ENCODE measurements at regions not wholly inside any gene's neighbourhood (a gene's known extent, or its start where the extent isn't known, plus 50 kb on each side); places are given as distances from the start of the nearest gene placed in this dataset.

- peaks cover 5% of the 10 kb centered on the region for H3K9me3 Mint-ChIP-seq (ENCODE audit: low read depth, unreplicated experiment)
- no TSS peak for BruUV-seq (replicated peaks)
Measured at GRCh38 chr3:118445036-118445435, 589.6 kb downstream of the IGSF11 start.

GRCh38 chr3:118447339-118447738, 587.3 kb downstream of the IGSF11 start:
- no TSS peak for BruUV-seq (replicated peaks)
- Mint-ChIP-seq H3K27ac (ENCODE audit: unreplicated experiment) (no peak overlapping the region), H3K36me3 (ENCODE audit: insufficient read depth, unreplicated experiment) (no peaks in the 10 kb centered on the region), H3K27me3 (ENCODE audit: unreplicated experiment) (no peaks in the 10 kb centered on the region), H3K4me3 (ENCODE audit: low read depth, unreplicated experiment) (no peak overlapping the region), H3K9me3 (ENCODE audit: low read depth, unreplicated experiment) (peaks cover 14% of the 10 kb centered on the region), H3K4me1 (ENCODE audit: low read depth, unreplicated experiment) (no peaks in the 10 kb centered on the region)
- CTCF ChIA-PET: no interaction called here
- intact Hi-C loops (cut with micrococcal nuclease; ENCODE audit: unreplicated experiment): no loop called here
- DNase-seq: no peak
- no peak for TF ChIP-seq CTCF (IDR thresholded peaks at IDR 0.05; ENCODE audit: unreplicated experiment)

More at GRCh38 chr3:118445036-118445435, 589.6 kb downstream of the IGSF11 start:
- CTCF ChIA-PET: no interaction called here
- intact Hi-C loops (cut with micrococcal nuclease; ENCODE audit: unreplicated experiment): no loop called here
- no peak overlapping the region for H3K27ac Mint-ChIP-seq (ENCODE audit: unreplicated experiment)
- no peak for DNase-seq
- H3K4me3 Mint-ChIP-seq (ENCODE audit: low read depth, unreplicated experiment): no peak overlapping the region
- no peaks in the 10 kb centered on the region for H3K4me1 Mint-ChIP-seq (ENCODE audit: low read depth, unreplicated experiment)
- no peaks in the 10 kb centered on the region for H3K27me3 Mint-ChIP-seq (ENCODE audit: unreplicated experiment)
- no peak for TF ChIP-seq CTCF (IDR thresholded peaks at IDR 0.05; ENCODE audit: unreplicated experiment)
- no peaks in the 10 kb centered on the region for H3K36me3 Mint-ChIP-seq (ENCODE audit: insufficient read depth, unreplicated experiment)

- no TSS peak for BruUV-seq (replicated peaks)
- no peaks in the 10 kb centered on the region for H3K36me3 Mint-ChIP-seq (ENCODE audit: insufficient read depth, unreplicated experiment)
- intact Hi-C loops (cut with micrococcal nuclease; ENCODE audit: unreplicated experiment): no loop called here
- CTCF ChIA-PET: no interaction called here
- no peak for TF ChIP-seq CTCF (IDR thresholded peaks at IDR 0.05; ENCODE audit: unreplicated experiment)
- H3K4me1 Mint-ChIP-seq (ENCODE audit: low read depth, unreplicated experiment): no peaks in the 10 kb centered on the region
- H3K4me3 Mint-ChIP-seq (ENCODE audit: low read depth, unreplicated experiment): no peak overlapping the region
- no peaks in the 10 kb centered on the region for H3K27me3 Mint-ChIP-seq (ENCODE audit: unreplicated experiment)
- H3K9me3 Mint-ChIP-seq (ENCODE audit: low read depth, unreplicated experiment): peaks cover 6% of the 10 kb centered on the region
- no peak for DNase-seq
- H3K27ac Mint-ChIP-seq (ENCODE audit: unreplicated experiment): no peak overlapping the region
Measured at GRCh38 chr3:118466795-118467330, 567.8 kb downstream of the IGSF11 start.

- TF ChIP-seq CTCF (IDR thresholded peaks at IDR 0.05; ENCODE audit: unreplicated experiment): no peak
- intact Hi-C loops (cut with micrococcal nuclease; ENCODE audit: unreplicated experiment): no loop called here
- CTCF ChIA-PET: no interaction called here
- Mint-ChIP-seq H3K27ac (ENCODE audit: unreplicated experiment) (no peak overlapping the region), H3K36me3 (ENCODE audit: insufficient read depth, unreplicated experiment) (no peaks in the 10 kb centered on the region), H3K9me3 (ENCODE audit: low read depth, unreplicated experiment) (peaks cover 6% of the 10 kb centered on the region), H3K4me3 (ENCODE audit: low read depth, unreplicated experiment) (no peak overlapping the region), H3K4me1 (ENCODE audit: low read depth, unreplicated experiment) (no peaks in the 10 kb centered on the region), H3K27me3 (ENCODE audit: unreplicated experiment) (no peaks in the 10 kb centered on the region)
- no TSS peak for BruUV-seq (replicated peaks)
- no peak for DNase-seq
Measured at GRCh38 chr3:118468801-118469200, 565.8 kb downstream of the IGSF11 start.
